Prostate gland (tissue), 2 donors: ENCODE measurements at regions not wholly inside any gene's neighbourhood (a gene's known extent, or its start where the extent isn't known, plus 50 kb on each side); places are given as distances from the start of the nearest gene placed in this dataset.

ENCODE experiments used
- CTCF ChIP-seq, 4 experiments: fragments of 200-600 bp in 2 of 4; fragments of 450-650 bp in 2 of 4; sonication (generic) in 2 of 4; IDR thresholded peaks; 1 replicate in 3 of 4; 2 replicates in 1 of 4; pipeline ENCODE4 v1.5.1; 2016 to 2019; ENCODE audit warnings: antibody characterized with exemption in 4 of 4, mild to moderate bottlenecking in 2 of 4, moderate library complexity in 2 of 4
- POLR2A ChIP-seq: fragments of 450-650 bp; IDR thresholded peaks from one replicate; pipeline ENCODE4 v1.6.1; 2016; ENCODE audit warnings: antibody characterized with exemption, mild to moderate bottlenecking

GRCh38 chr13:111558700-111559088, 238.3 kb downstream of the TEX29 start:
- TF ChIP-seq CTCF (IDR thresholded peaks at IDR 0.05), result no peak
- no peak for TF ChIP-seq POLR2A
